Panc1 (cell line): ENCODE measurements at regions not wholly inside any gene's neighbourhood (a gene's known extent, or its start where the extent isn't known, plus 50 kb on each side); places are given as distances from the start of the nearest gene placed in this dataset.

Source experiments
- ATAC-seq: fragments of 200-7000 bp; cut with Tn5 transposase; 2 replicates; pipeline ENCODE4 v1.9.1; 2020; ENCODE audit warnings: mild to moderate bottlenecking, moderate library complexity
- BruUV-seq: library from RNA; stranded (reverse); fragments of 400-500 nt; replicated peaks from 2 replicates; lab custom pipeline; 2021; lab: Mats Ljungman, UMichigan
- CTCF ChIA-PET: fragments of 300-600 bp; sonication (Branson Sonifier 250); formaldehyde crosslinking; loops from one replicate; lab custom pipeline; 2022; ENCODE audit warnings: antibody characterized with exemption; lab: Charles Lee
- POLR2A ChIA-PET: fragments of 300-600 bp; sonication (Branson Sonifier 250); formaldehyde crosslinking; loops from one replicate; lab custom pipeline; 2022; ENCODE audit warnings: antibody characterized with exemption; lab: Charles Lee
- DNase-seq: peaks from one replicate; pipeline ENCODE4 v3.0.0-alpha.2; 2010; ENCODE audit warnings: low read depth, low spot score
- H3K27ac ChIP-seq: 2 replicates; pipeline ENCODE4 v1.5.1; 2011; ENCODE audit warnings: mild to moderate bottlenecking, low read length, inconsistent platforms
- H3K27me3 ChIP-seq: fragments of 200-500 bp; sonication (Bioruptor generic); 2 replicates; pipeline ENCODE4 v1.6.0; 2014; ENCODE audit warnings: low read length, inconsistent platforms; ENCODE audit not compliant: control insufficient read depth, insufficient read depth
- H3K36me3 ChIP-seq: fragments of 200-500 bp; sonication (Bioruptor generic); 2 replicates; pipeline ENCODE4 v1.5.1; 2014; ENCODE audit warnings: inconsistent platforms, mild to moderate bottlenecking, low read length, moderate library complexity; ENCODE audit not compliant: control insufficient read depth, insufficient read depth
- H3K4me1 ChIP-seq: 2 replicates; pipeline ENCODE4 v1.5.1; 2011; ENCODE audit warnings: inconsistent platforms, mild to moderate bottlenecking, low read length, moderate library complexity; ENCODE audit not compliant: control insufficient read depth, insufficient read depth
- H3K4me3 ChIP-seq, 2 experiments: 2 replicates each; pipeline ENCODE4 v1.5.1; 2011 to 2012; ENCODE audit warnings: low read depth in 2 of 2, low read length in 2 of 2, mild to moderate bottlenecking in 2 of 2, inconsistent platforms in 1 of 2, moderate library complexity in 1 of 2
- H3K9me3 ChIP-seq: fragments of 200-500 bp; sonication (Bioruptor generic); 2 replicates; pipeline ENCODE4 v1.5.1; 2014; ENCODE audit warnings: low read depth, mild to moderate bottlenecking, inconsistent platforms, low read length, moderate library complexity; ENCODE audit not compliant: control insufficient read depth, insufficient read depth
- CTCF ChIP-seq: fragments of 450-650 bp; IDR thresholded peaks from 2 replicates; pipeline ENCODE4 v1.5.1; 2017; ENCODE audit warnings: mild to moderate bottlenecking
- POLR2AphosphoS5 ChIP-seq: IDR thresholded peaks from 2 replicates; pipeline ENCODE4 v1.6.1; 2012; ENCODE audit warnings: mild to moderate bottlenecking, low read depth, low read length, moderate library complexity
- REST ChIP-seq, 2 experiments: IDR thresholded peaks; 2 replicates each; pipeline ENCODE4 v1.6.1; 2011 to 2012; ENCODE audit warnings: low read depth in 2 of 2, control low read depth in 1 of 2, low read length in 1 of 2, mild to moderate bottlenecking in 1 of 2, moderate library complexity in 1 of 2; ENCODE audit not compliant: insufficient read depth in 1 of 2
- SIN3A ChIP-seq: IDR thresholded peaks from 2 replicates; pipeline ENCODE4 v1.6.1; 2012; ENCODE audit warnings: low read depth, mild to moderate bottlenecking, low read length, moderate library complexity, borderline replicate concordance; ENCODE audit not compliant: insufficient read depth
- TCF7L2 ChIP-seq: IDR thresholded peaks from 2 replicates; pipeline ENCODE4 v1.6.1; 2011; ENCODE audit warnings: mild to moderate bottlenecking, low read depth, low read length, inconsistent platforms
- in situ Hi-C: cut with HindIII; loops from 2 replicates; pipeline ENCODE4 v1.10.0; 2016; ENCODE audit warnings: low sequenced_read_pairs, low pct_unique_long_range_greater_than_20kb
- intact Hi-C: fragments of 100-400 bp; cut with micrococcal nuclease; formaldehyde crosslinking; loops from one replicate; pipeline ENCODE4 v1.10.0; 2022; ENCODE audit not compliant: unreplicated experiment

GRCh38 chr20:23151008-23151703, 65.0 kb upstream of the CD93 start:
- intact Hi-C loops, result loop anchor here (10.0 kb wide), 1 partner anchor 96 kb away; no protein-coding TSS in a partner anchor
- no peak overlapping the region for H3K4me3 ChIP-seq
- no peaks in the 10 kb centered on the region for H3K4me1 ChIP-seq
- ATAC-seq, result no peak
- TF ChIP-seq CTCF, result no peak
- no peak for TF ChIP-seq SIN3A
- no peak for TF ChIP-seq REST (IDR thresholded peaks at IDR 0.05; ENCODE audit: insufficient read depth in 1 of 2, low read depth in 2 of 2, low read length in 1 of 2)
- TF ChIP-seq TCF7L2, result no peak
- no peak for TF ChIP-seq POLR2AphosphoS5
- in situ Hi-C loops, result no loop called here
- H3K27ac ChIP-seq, result no peak overlapping the region
- H3K9me3 ChIP-seq, result no peaks in the 10 kb centered on the region
- H3K27me3 ChIP-seq, result no peaks in the 10 kb centered on the region
- ChIA-PET CTCF (no interaction called here), POLR2A (no interaction called here)
- DNase-seq, result no peak
- no TSS peak for BruUV-seq
- H3K36me3 ChIP-seq, result no peaks in the 10 kb centered on the region

DNA sequence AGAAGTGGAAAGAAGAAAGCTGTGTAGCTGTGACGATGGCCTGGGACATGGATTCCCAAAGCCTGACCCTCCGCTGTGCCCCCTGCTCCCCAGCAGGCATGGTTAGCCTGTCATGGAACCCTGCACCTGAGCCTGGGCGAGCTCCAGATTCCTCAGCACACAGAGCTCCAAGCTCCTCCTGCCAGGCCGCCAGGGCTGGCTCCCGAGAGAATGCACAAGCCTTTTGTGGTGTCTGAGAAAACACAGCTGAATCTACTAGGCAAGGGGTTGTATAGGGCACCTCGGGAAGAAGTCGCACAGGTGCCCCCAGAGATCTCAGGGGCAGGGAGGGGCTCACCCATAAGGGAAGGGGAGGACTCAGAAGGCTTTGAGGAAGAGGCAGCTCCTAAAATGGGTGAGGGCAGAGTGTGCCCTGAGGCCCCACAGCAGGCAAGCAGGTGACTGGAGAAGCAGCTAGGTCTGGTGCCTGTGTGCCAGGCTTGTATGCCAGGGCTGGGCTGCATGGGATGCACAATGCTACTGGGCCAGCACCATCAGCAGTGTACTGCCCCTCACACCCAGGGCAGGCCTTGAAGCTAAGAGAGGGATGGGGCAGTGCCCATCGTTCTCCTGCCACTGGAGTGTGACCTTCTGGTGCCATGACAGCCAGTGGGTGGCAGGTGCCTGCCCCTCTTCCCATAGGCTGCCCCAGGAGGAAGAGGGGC, 64.3 kb upstream of the CD93 start:
- no peaks in the 10 kb centered on the region for H3K4me1 ChIP-seq
- DNase-seq (no peak), ATAC-seq (no peak)
- H3K4me3 ChIP-seq, result no peak overlapping the region
- TF ChIP-seq TCF7L2 (no peak), CTCF (no peak), POLR2AphosphoS5 (no peak), REST (IDR thresholded peaks at IDR 0.05; ENCODE audit: insufficient read depth in 1 of 2, low read depth in 2 of 2, low read length in 1 of 2) (no peak), SIN3A (no peak)
- ChIA-PET CTCF (no interaction called here), POLR2A (no interaction called here)
- in situ Hi-C loops, result no loop called here
- no peaks in the 10 kb centered on the region for H3K27me3 ChIP-seq
- H3K36me3 ChIP-seq, result no peaks in the 10 kb centered on the region
- BruUV-seq, result no TSS peak
- H3K27ac ChIP-seq, result no peak overlapping the region
- intact Hi-C loops, result loop anchor here (10.0 kb wide), 1 partner anchor 96 kb away; no protein-coding TSS in a partner anchor
- no peaks in the 10 kb centered on the region for H3K9me3 ChIP-seq
